PC-9 (cell line): ENCODE measurements at regions not wholly inside any gene's neighbourhood (a gene's known extent, or its start where the extent isn't known, plus 50 kb on each side); places are given as distances from the start of the nearest gene placed in this dataset.

ENCODE experiments used
- BruUV-seq: library from RNA; stranded (reverse); fragments of 400-500 nt; replicated peaks from 2 replicates; lab custom pipeline; 2021; lab: Mats Ljungman, UMichigan
- CTCF ChIA-PET: fragments of 300-600 bp; sonication (Branson Sonifier 250); formaldehyde crosslinking; loops from one replicate; lab custom pipeline; 2022; ENCODE audit warnings: antibody characterized with exemption; lab: Charles Lee
- POLR2A ChIA-PET: fragments of 300-600 bp; sonication (Branson Sonifier 250); formaldehyde crosslinking; loops from one replicate; lab custom pipeline; 2022; ENCODE audit warnings: antibody characterized with exemption; ENCODE audit not compliant: unreplicated experiment; lab: Charles Lee
- DNase-seq, 2 experiments: peaks; one replicate each; pipeline versions ENCODE4 v3.0.0 to v3.0.0-alpha.2; 2015 to 2022; ENCODE audit warnings: mixed read lengths in 1 of 2
- H2AFZ ChIP-seq: fragments of 200-600 bp; sonication (generic); 2 replicates; pipeline ENCODE4 v1.8.1; 2017; ENCODE audit warnings: antibody characterized with exemption
- H3F3A ChIP-seq: fragments of 200-600 bp; sonication (generic); 2 replicates; pipeline ENCODE4 v1.8.1; 2017; ENCODE audit warnings: antibody characterized with exemption, mild to moderate bottlenecking, low read depth; ENCODE audit not compliant: insufficient read depth
- H3K27ac ChIP-seq: fragments of 200-600 bp; sonication (generic); 2 replicates; pipeline ENCODE4 v1.6.1; 2016; ENCODE audit warnings: mixed run types
- H3K27me3 ChIP-seq: fragments of 200-600 bp; sonication (generic); 2 replicates; pipeline ENCODE4 v1.6.1; 2016; ENCODE audit warnings: low read depth, mixed run types; ENCODE audit not compliant: insufficient read depth
- H3K36me3 ChIP-seq: fragments of 200-600 bp; sonication (generic); 2 replicates; pipeline ENCODE4 v1.6.1; 2016; ENCODE audit warnings: low read depth, mixed run types
- H3K4me1 ChIP-seq: fragments of 200-600 bp; sonication (generic); replicated peaks from 2 replicates; pipeline ENCODE4 v1.6.1; 2016; ENCODE audit warnings: mixed run types; ENCODE audit not compliant: insufficient read depth
- H3K4me2 ChIP-seq: fragments of 200-600 bp; sonication (generic); 2 replicates; pipeline ENCODE4 v1.6.1; 2017; ENCODE audit warnings: mixed run types
- H3K4me3 ChIP-seq: fragments of 200-600 bp; sonication (generic); 2 replicates; pipeline ENCODE4 v1.6.1; 2016; ENCODE audit warnings: mixed run types
- H3K79me2 ChIP-seq: fragments of 200-600 bp; sonication (generic); 2 replicates; pipeline ENCODE4 v1.6.1; 2017; ENCODE audit warnings: low read depth, mixed run types
- H3K9me2 ChIP-seq: fragments of 200-600 bp; sonication (generic); 2 replicates; pipeline ENCODE4 v1.8.1; 2017; ENCODE audit warnings: mild to moderate bottlenecking; ENCODE audit not compliant: insufficient read depth
- H3K9me3 ChIP-seq: fragments of 200-600 bp; sonication (generic); 2 replicates; pipeline ENCODE4 v1.8.1; 2016; ENCODE audit warnings: low read depth; ENCODE audit not compliant: insufficient read depth
- H4K20me1 ChIP-seq: fragments of 200-600 bp; sonication (generic); 2 replicates; pipeline ENCODE4 v1.8.1; 2017; ENCODE audit not compliant: insufficient read depth
- CTCF ChIP-seq: fragments of 200-600 bp; sonication (generic); conservative IDR thresholded peaks from 2 replicates; pipeline ENCODE4 v1.6.1; 2017; ENCODE audit warnings: mixed run types, antibody characterized with exemption, mild to moderate bottlenecking, moderate library complexity
- EZH2 ChIP-seq: fragments of 200-600 bp; sonication (generic); IDR thresholded peaks from 2 replicates; pipeline ENCODE4 v1.8.0; 2017; ENCODE audit warnings: antibody characterized with exemption, low read depth
- intact Hi-C: fragments of 100-400 bp; cut with micrococcal nuclease; formaldehyde crosslinking; loops from one replicate; pipeline ENCODE4 v1.10.0; 2022; ENCODE audit not compliant: unreplicated experiment

- TF ChIP-seq EZH2 = no peak
- TF ChIP-seq CTCF = no peak
- no peak for DNase-seq
Measured at GRCh38 chr3:95310560-95310959, 1247.7 kb downstream of the NSUN3 start.

GRCh38 chr3:95311272-95311671 is 1248.4 kb downstream of the NSUN3 start:
- Histone ChIP-seq H4K20me1 (no peaks in the 10 kb centered on the region), H3F3A (no peaks in the 10 kb centered on the region), H3K4me3 (no peak overlapping the region), H3K27me3 (no peaks in the 10 kb centered on the region), H3K36me3 (no peaks in the 10 kb centered on the region), H3K4me1 (no peaks in the 10 kb centered on the region), H2AFZ (no peak overlapping the region), H3K9me2 (no peaks in the 10 kb centered on the region), H3K27ac (no peak overlapping the region), H3K4me2 (no peak overlapping the region), H3K9me3 (no peaks in the 10 kb centered on the region), H3K79me2 (no peaks in the 10 kb centered on the region)
- ChIA-PET POLR2A (no interaction called here), CTCF (no interaction called here)
- BruUV-seq = no TSS peak
- intact Hi-C loops = no loop called here
- TF ChIP-seq EZH2 (no peak), CTCF (no peak)
- DNase-seq = no peak

More at GRCh38 chr3:95310560-95310959, 1247.7 kb downstream of the NSUN3 start:
- Histone ChIP-seq H3F3A (no peaks in the 10 kb centered on the region), H3K4me3 (no peak overlapping the region), H3K27ac (no peak overlapping the region), H3K9me2 (no peaks in the 10 kb centered on the region), H2AFZ (no peak overlapping the region), H3K4me1 (no peaks in the 10 kb centered on the region), H3K9me3 (no peaks in the 10 kb centered on the region), H4K20me1 (no peaks in the 10 kb centered on the region), H3K4me2 (no peak overlapping the region), H3K79me2 (no peaks in the 10 kb centered on the region), H3K27me3 (no peaks in the 10 kb centered on the region), H3K36me3 (no peaks in the 10 kb centered on the region)
- ChIA-PET POLR2A (interaction anchor here (0.7 kb wide), 1 partner anchor 169 kb away, joined by 6 read pairs; no protein-coding TSS in a partner anchor), CTCF (no interaction called here)
- intact Hi-C loops = no loop called here
- no TSS peak for BruUV-seq

- H3K9me2 ChIP-seq = no peaks in the 10 kb centered on the region
- POLR2A ChIA-PET = no interaction called here
- H3K4me3 ChIP-seq = no peak overlapping the region
- H3K9me3 ChIP-seq = no peaks in the 10 kb centered on the region
- no peak for DNase-seq
- no peak overlapping the region for H3K27ac ChIP-seq
- H3K36me3 ChIP-seq = no peaks in the 10 kb centered on the region
- no peak overlapping the region for H3K4me2 ChIP-seq
- no peak overlapping the region for H2AFZ ChIP-seq
- H4K20me1 ChIP-seq = no peaks in the 10 kb centered on the region
- CTCF ChIA-PET = no interaction called here
- BruUV-seq = no TSS peak
- intact Hi-C loops = no loop called here
- H3K79me2 ChIP-seq = no peaks in the 10 kb centered on the region
- no peaks in the 10 kb centered on the region for H3K27me3 ChIP-seq
- TF ChIP-seq EZH2 = no peak
- TF ChIP-seq CTCF = no peak
- H3F3A ChIP-seq = no peaks in the 10 kb centered on the region
- H3K4me1 ChIP-seq = no peaks in the 10 kb centered on the region
Measured at GRCh38 chr3:95312650-95313049, 1249.8 kb downstream of the NSUN3 start.
